ENCODE measurements at regions not wholly inside any gene's neighbourhood (a gene's known extent, or its start where the extent isn't known, plus 50 kb on each side); places are given as distances from the start of the nearest gene placed in this dataset.

DNA sequence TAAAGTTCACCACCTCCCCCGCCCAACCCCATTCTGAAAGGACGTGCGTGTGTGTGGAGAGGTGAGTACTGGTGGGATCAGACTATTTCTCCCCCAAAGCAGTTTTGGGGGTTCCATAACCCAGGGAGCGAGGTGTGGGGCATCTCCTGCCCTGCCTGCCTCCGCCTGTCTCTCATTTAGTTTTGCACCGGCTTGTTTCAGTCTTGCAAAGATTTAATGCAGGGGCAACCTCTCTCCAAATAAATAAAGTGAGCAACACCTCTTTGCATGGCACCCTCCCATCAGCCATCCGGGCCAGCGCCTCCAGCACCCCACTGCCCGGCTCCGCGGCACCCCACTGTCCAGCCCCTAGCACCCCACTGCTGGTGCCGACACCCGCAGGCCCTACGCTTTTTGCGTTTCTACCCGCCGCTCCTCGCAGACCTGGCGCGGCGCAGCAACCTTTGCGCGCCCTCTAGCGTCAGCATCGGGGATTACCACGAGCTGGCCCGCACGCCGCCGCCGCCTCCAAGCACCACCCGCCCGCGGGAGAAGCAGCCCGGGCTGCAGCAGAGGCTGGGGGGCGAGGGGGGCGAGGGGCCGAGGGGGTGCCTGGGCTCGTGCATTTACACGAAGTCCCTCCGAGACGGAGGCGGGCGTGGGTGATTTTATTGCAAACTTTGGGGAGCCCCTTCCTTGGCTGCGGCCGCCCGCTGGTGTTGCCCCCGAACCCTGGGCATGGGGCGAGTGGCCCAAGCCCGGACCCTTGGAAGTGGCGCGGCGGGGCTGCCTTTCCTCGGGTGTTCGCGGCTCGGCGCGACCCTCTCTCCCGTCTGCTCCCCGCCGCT, 55.8 kb upstream of the VRK1 start:
- no peak for TF ChIP-seq POLR2A (IDR thresholded peaks at IDR 0.05)
- TF ChIP-seq, protein P1, sequence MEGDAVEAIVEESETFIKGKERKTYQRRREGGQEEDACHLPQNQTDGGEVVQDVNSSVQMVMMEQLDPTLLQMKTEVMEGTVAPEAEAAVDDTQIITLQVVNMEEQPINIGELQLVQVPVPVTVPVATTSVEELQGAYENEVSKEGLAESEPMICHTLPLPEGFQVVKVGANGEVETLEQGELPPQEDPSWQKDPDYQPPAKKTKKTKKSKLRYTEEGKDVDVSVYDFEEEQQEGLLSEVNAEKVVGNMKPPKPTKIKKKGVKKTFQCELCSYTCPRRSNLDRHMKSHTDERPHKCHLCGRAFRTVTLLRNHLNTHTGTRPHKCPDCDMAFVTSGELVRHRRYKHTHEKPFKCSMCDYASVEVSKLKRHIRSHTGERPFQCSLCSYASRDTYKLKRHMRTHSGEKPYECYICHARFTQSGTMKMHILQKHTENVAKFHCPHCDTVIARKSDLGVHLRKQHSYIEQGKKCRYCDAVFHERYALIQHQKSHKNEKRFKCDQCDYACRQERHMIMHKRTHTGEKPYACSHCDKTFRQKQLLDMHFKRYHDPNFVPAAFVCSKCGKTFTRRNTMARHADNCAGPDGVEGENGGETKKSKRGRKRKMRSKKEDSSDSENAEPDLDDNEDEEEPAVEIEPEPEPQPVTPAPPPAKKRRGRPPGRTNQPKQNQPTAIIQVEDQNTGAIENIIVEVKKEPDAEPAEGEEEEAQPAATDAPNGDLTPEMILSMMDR (IDR thresholded peaks at IDR 0.05) = peak; percentile 82 to 92 (median 84)
- peaks cover 8 to 15% (median 8%) of the 10 kb centered on the region in 4 donors for H3K4me1 ChIP-seq
- peak overlapping the region in 3 of 4 donors; percentile 14 to 40 (median 36) for H3K4me3 ChIP-seq
- WGBS, 2 donors = 6 to 7% methylated on average over 23 to 44 of the region's 62 CpGs
- peak; percentile 79 to 92 for ATAC-seq (ENCODE audit: low FRiP score in 2 of 2)
- no peaks in the 10 kb centered on the region for H3K36me3 ChIP-seq
- DNase-seq = peak; percentile 59 to 94
- H3K9me3 ChIP-seq = no peaks in the 10 kb centered on the region
- no peak overlapping the region for H3K27ac ChIP-seq
- H3K27me3 ChIP-seq = peaks cover 0 to 15% (median 8%) of the 10 kb centered on the region in 4 donors

DNA sequence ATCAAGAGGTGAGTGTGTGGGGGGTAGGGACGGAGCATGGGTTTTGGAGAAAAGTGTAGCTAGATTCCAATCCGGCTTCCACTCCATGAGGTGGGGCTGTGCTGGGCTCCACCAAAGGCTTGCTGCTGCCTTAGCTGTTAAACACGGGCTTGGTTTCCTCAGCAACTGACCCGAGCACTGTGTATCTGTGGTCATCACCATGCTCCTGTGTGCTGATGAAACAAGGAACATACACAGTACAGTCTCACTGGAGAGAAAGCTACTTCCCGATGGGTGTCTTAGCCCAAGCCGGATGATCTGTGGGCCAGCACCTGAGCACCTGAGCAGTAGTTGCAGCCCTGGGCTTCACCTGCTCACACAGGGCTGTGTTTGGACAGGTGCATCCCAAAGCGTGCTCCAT, 52.9 kb upstream of the VRK1 start:
- Histone ChIP-seq H3K27ac (no peak overlapping the region), H3K9me3 (no peaks in the 10 kb centered on the region), H3K36me3 (no peaks in the 10 kb centered on the region), H3K4me3 (no peak overlapping the region), H3K27me3 (peaks cover 0 to 13% (median 6%) of the 10 kb centered on the region in 4 donors), H3K4me1 (peaks cover 8 to 10% (median 8%) of the 10 kb centered on the region in 4 donors)
- WGBS, 2 donors = 64 to 82% methylated on average over 4 to 7 of the region's 7 CpGs
- TF ChIP-seq, protein P1 (IDR thresholded peaks at IDR 0.05) = no peak
- TF ChIP-seq POLR2A (IDR thresholded peaks at IDR 0.05) (no peak), EP300 (IDR thresholded peaks at IDR 0.05) (no peak), POLR2AphosphoS5 (IDR thresholded peaks at IDR 0.05) (no peak)
- ATAC-seq (ENCODE audit: low FRiP score in 2 of 2) = no peak
- DNase-seq = no peak

DNA sequence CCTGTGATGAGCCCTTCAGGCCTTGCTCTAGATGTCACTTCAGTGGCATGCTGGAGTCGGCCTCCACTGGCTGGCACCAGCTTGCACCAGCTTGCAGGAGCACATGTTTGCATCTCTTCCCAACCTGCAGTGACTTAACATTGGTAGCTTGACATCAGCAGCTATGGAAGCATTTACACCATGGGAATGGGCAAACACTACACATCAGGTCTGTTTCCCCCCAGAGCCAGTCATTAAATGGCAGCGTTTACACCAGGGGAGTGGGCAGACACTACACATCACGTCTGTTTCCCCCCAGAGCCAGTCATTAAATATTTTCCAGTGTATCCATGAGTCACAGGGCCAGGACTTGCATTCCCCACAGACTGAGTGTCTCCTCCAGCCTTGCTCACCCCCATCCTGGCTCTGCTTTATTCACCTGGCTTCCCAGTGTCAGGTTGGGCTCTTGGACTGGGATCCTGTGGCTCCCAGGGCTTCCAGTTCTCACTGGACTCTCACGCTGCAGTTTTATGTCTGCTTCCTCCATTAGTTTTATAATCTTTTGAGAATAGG, 51.6 kb upstream of the VRK1 start:
- no peaks in the 10 kb centered on the region for H3K9me3 ChIP-seq
- H3K4me3 ChIP-seq = no peak overlapping the region
- H3K27me3 ChIP-seq = peaks cover 0 to 13% (median 6%) of the 10 kb centered on the region in 4 donors
- H3K4me1 ChIP-seq = peaks cover 8 to 10% (median 8%) of the 10 kb centered on the region in 4 donors
- H3K27ac ChIP-seq = no peak overlapping the region
- 57 to 79% methylated on average over 2 to 4 of the region's 4 CpGs for WGBS, 2 donors
- no peaks in the 10 kb centered on the region for H3K36me3 ChIP-seq
- no peak for ATAC-seq (ENCODE audit: low FRiP score in 2 of 2)
- TF ChIP-seq, protein P1 (IDR thresholded peaks at IDR 0.05) = no peak
- TF ChIP-seq EP300 (IDR thresholded peaks at IDR 0.05) = no peak
- TF ChIP-seq POLR2AphosphoS5 (IDR thresholded peaks at IDR 0.05) = no peak
- TF ChIP-seq POLR2A (IDR thresholded peaks at IDR 0.05) = no peak
- no peak for DNase-seq

DNA sequence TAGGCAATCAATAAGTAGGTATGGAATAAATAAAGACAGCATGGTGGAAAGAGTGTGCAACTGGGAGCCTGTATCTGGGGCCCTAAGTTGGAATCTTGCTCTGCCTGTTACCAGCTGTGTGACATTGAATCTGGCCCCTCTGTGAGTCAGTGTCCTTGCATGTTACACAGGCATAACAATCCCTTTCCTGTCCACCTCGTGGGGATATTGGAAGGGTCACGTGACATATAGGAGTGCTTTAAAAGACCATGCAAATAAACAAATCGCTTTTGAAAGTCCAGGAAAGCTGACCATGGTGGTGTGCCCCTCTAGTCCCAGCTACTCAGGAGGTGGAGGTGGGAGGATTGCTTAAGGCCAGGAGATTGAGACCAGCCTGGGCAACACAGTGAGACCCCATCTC, 51.1 kb upstream of the VRK1 start:
- whole genome bisulfite sequencing, 2 donors = 34 to 47% methylated on average over 3 of the region's 3 CpGs
- ATAC-seq (ENCODE audit: low FRiP score in 2 of 2) = no peak
- peaks cover 6 to 9% (median 8%) of the 10 kb centered on the region in 4 donors for H3K4me1 ChIP-seq
- no peak for DNase-seq
- H3K27me3 ChIP-seq = peaks cover 0 to 11% (median 6%) of the 10 kb centered on the region in 4 donors
- TF ChIP-seq POLR2A (IDR thresholded peaks at IDR 0.05) (no peak), POLR2AphosphoS5 (IDR thresholded peaks at IDR 0.05) (no peak), EP300 (IDR thresholded peaks at IDR 0.05) (no peak)
- TF ChIP-seq, protein P1 (IDR thresholded peaks at IDR 0.05) = no peak
- H3K27ac ChIP-seq = no peak overlapping the region
- H3K4me3 ChIP-seq = no peak overlapping the region
- H3K9me3 ChIP-seq = no peaks in the 10 kb centered on the region
- no peaks in the 10 kb centered on the region for H3K36me3 ChIP-seq

All from upper lobe of left lung (tissue), 6 donors.